ENCODE measurements at regions not wholly inside any gene's neighbourhood (a gene's known extent, or its start where the extent isn't known, plus 50 kb on each side); places are given as distances from the start of the nearest gene placed in this dataset.

DNA sequence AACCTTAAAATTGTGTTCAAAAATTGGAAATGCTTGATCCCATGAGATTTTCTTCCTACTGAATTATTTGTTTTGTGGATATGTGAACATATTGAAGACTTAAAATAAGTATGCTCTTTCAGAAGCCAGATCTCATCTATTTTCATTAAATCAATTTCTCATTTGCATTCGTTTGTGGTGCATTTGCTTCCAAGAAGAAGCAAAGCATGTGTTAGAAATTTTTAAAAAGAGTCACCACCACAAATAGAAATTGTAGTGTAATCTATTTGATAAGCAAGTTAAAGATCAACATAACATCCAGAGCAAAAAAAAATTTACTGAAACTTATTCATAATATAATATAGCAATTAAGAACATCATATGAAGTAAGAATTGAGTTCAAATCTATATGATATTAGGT is 300.9 kb upstream of the SYT4 start:
- intact Hi-C loops (cut with DNase I): no loop called here
- no peak overlapping the region for H3K4me3 ChIP-seq
- no peak for DNase-seq
- H3K4me1 ChIP-seq: no peaks in the 10 kb centered on the region
- no peaks in the 10 kb centered on the region for H3K9me3 ChIP-seq
- H3K27me3 ChIP-seq (ENCODE audit: insufficient read depth in 3 of 3, low read length in 2 of 3): no peaks in the 10 kb centered on the region
- H3K27ac ChIP-seq: no peak overlapping the region
- no peak for ATAC-seq
- 65 to 70% (median 68%) methylated on average over 1 of the region's 1 CpG for WGBS, 3 donors
- H3K36me3 ChIP-seq (ENCODE audit: insufficient read depth in 1 of 2, low read depth in 1 of 2): no peaks in the 10 kb centered on the region
- TF ChIP-seq, protein P1, sequence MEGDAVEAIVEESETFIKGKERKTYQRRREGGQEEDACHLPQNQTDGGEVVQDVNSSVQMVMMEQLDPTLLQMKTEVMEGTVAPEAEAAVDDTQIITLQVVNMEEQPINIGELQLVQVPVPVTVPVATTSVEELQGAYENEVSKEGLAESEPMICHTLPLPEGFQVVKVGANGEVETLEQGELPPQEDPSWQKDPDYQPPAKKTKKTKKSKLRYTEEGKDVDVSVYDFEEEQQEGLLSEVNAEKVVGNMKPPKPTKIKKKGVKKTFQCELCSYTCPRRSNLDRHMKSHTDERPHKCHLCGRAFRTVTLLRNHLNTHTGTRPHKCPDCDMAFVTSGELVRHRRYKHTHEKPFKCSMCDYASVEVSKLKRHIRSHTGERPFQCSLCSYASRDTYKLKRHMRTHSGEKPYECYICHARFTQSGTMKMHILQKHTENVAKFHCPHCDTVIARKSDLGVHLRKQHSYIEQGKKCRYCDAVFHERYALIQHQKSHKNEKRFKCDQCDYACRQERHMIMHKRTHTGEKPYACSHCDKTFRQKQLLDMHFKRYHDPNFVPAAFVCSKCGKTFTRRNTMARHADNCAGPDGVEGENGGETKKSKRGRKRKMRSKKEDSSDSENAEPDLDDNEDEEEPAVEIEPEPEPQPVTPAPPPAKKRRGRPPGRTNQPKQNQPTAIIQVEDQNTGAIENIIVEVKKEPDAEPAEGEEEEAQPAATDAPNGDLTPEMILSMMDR (IDR thresholded peaks at IDR 0.05): no peak

DNA sequence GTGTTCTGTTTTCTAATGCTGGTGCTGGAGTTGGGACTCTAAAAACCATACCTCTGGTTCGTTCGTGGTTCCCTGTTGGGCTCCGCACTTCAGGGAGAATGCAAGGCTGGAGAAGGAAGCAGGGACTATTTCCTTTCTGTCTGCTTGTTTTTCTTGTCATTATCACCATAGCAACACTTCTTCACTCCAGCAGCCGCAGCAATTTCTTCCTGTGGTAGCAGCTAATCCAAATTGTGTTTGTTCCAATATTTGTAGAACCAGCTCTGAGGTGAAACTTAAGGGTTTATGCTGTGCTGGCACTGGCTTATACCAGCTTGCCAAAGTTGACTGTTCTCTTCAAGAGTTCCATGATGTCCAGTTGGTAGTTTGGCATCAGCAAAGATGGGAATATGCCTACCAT is 301.4 kb upstream of the SYT4 start:
- 21 to 33% (median 22%) methylated on average over 4 of the region's 4 CpGs for WGBS, 3 donors
- intact Hi-C loops (cut with DNase I): no loop called here
- no peaks in the 10 kb centered on the region for H3K27me3 ChIP-seq (ENCODE audit: insufficient read depth in 3 of 3, low read length in 2 of 3)
- no peak overlapping the region for H3K4me3 ChIP-seq
- H3K4me1 ChIP-seq: no peaks in the 10 kb centered on the region
- no peaks in the 10 kb centered on the region for H3K9me3 ChIP-seq
- no peaks in the 10 kb centered on the region for H3K36me3 ChIP-seq (ENCODE audit: insufficient read depth in 1 of 2, low read depth in 1 of 2)
- DNase-seq (no peak), ATAC-seq (no peak)
- H3K27ac ChIP-seq: no peak overlapping the region
- TF ChIP-seq, protein P1 (IDR thresholded peaks at IDR 0.05): no peak

DNA sequence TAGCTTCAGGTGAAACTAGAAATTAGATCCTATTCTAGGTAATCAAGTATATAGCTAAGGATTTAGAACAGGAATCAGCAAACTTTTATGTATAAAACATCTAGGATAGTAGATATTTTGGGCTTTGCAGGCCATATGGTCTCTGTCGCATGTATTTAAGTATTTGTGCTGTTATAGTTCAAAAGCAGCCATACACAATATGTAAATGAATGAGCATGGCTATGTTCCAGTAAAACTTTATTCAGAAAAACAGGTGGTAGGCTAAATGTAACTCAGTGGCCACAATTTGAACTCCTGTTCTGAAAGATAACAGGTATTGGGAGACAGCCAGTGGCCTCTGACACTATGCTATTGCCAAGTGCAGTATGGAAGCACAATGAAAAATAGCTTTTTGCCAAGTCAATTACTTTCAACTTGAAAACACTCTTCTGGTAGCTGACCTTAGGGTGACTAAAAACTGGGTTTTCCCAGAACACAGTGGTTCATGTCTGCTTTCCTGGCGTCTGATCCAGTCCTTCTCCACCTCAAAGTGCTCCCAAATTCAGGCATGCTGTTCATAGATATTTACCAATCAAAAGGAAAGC is 304.7 kb upstream of the SYT4 start:
- DNase-seq (no peak), ATAC-seq (no peak)
- Histone ChIP-seq H3K4me1 (no peaks in the 10 kb centered on the region), H3K27ac (no peak overlapping the region), H3K9me3 (no peaks in the 10 kb centered on the region), H3K27me3 (ENCODE audit: insufficient read depth in 3 of 3, low read length in 2 of 3) (no peaks in the 10 kb centered on the region), H3K4me3 (no peak overlapping the region), H3K36me3 (ENCODE audit: insufficient read depth in 1 of 2, low read depth in 1 of 2) (no peaks in the 10 kb centered on the region)
- intact Hi-C loops (cut with DNase I): loop anchor here in 1 of 2 donors (10.0 kb wide), 1 partner anchor 1467 kb away; no protein-coding TSS in a partner anchor
- WGBS, 3 donors: 59 to 71% (median 70%) methylated on average over 2 of the region's 2 CpGs
- TF ChIP-seq, protein P1 (IDR thresholded peaks at IDR 0.05): no peak

DNA sequence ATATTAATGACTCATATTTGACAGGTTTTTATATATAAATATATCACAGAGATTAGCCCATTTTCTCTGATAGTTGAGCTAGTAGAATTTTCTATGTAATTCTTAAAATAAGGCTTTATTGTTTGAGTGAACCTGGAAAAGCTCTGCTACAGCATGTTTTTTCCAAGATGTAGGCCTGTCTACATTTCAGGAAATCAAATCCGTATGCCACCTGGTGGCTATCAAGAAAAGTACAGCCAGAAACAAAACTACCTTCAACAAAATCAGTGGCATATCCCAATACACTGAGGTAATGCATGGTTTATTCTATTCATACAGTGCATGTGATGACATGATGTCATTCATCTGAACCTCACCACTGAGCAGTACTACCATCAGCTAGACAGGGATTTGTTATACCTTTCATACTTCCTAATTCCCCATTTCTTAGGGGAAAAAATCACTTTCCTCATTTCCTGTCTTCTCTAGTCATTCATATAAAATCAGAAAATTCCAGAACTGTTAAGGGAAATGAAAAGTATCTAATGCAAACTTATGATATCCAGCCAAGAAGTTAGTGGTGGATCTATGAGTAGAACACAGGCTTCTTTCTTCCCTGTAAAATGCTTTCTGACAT is 310.4 kb upstream of the SYT4 start:
- no peaks in the 10 kb centered on the region for H3K27me3 ChIP-seq (ENCODE audit: insufficient read depth in 3 of 3, low read length in 2 of 3)
- DNase-seq (no peak), ATAC-seq (peak in 2 of 4 donors; percentile 68 to 69)
- H3K9me3 ChIP-seq: no peaks in the 10 kb centered on the region
- H3K4me3 ChIP-seq: no peak overlapping the region
- 0 to 3% (median 2%) methylated on average over 1 of the region's 1 CpG for WGBS, 3 donors
- TF ChIP-seq, protein P1 (IDR thresholded peaks at IDR 0.05): peak; percentile 78
- intact Hi-C loops (cut with DNase I): loop anchor here in 1 of 2 donors (1.0 to 10.0 kb wide), 2 partner anchors 16 to 1473 kb away; no protein-coding TSS in a partner anchor
- H3K27ac ChIP-seq: no peak overlapping the region
- no peaks in the 10 kb centered on the region for H3K36me3 ChIP-seq (ENCODE audit: insufficient read depth in 1 of 2, low read depth in 1 of 2)
- no peaks in the 10 kb centered on the region for H3K4me1 ChIP-seq
